ENCODE measurements at regions not wholly inside any gene's neighbourhood (a gene's known extent, or its start where the extent isn't known, plus 50 kb on each side); places are given as distances from the start of the nearest gene placed in this dataset.

- peaks cover 15% of the 10 kb centered on the region for H3K9me3 Mint-ChIP-seq
- H3K27ac Mint-ChIP-seq, result peak overlapping the region; percentile 33 to 92 (median 80)
- H3K27me3 Mint-ChIP-seq (ENCODE audit: low read depth), result no peaks in the 10 kb centered on the region
- no peaks in the 10 kb centered on the region for H3K36me3 Mint-ChIP-seq (ENCODE audit: low read depth)
- no peak overlapping the region for H3K4me3 Mint-ChIP-seq
- no peak for TF ChIP-seq CTCF (IDR thresholded peaks at IDR 0.05; ENCODE audit: unreplicated experiment in 3 of 3)
- peaks cover 38% of the 10 kb centered on the region for H3K4me1 Mint-ChIP-seq
Observed at GRCh38 chr7:30224511-30225062, 59.8 kb upstream of the ZNRF2 start.

- no peak for TF ChIP-seq CTCF (IDR thresholded peaks at IDR 0.05; ENCODE audit: unreplicated experiment in 3 of 3)
- Mint-ChIP-seq H3K27ac (peak overlapping the region; percentile 80 to 94 (median 92)), H3K4me3 (peak overlapping the region in 2 of 3 experiments; percentile 3 to 4), H3K36me3 (ENCODE audit: low read depth) (no peaks in the 10 kb centered on the region), H3K4me1 (peaks cover 38% of the 10 kb centered on the region), H3K27me3 (ENCODE audit: low read depth) (no peaks in the 10 kb centered on the region), H3K9me3 (peaks cover 7% of the 10 kb centered on the region)
Observed at GRCh38 chr7:30225863-30226613, 58.4 kb upstream of the ZNRF2 start.

GRCh38 chr7:30226614-30227268 is 57.7 kb upstream of the ZNRF2 start:
- Mint-ChIP-seq H3K4me1 (peaks cover 42% of the 10 kb centered on the region), H3K27me3 (ENCODE audit: low read depth) (no peaks in the 10 kb centered on the region), H3K4me3 (peak overlapping the region in 1 of 3 experiments; percentile 1), H3K36me3 (ENCODE audit: low read depth) (no peaks in the 10 kb centered on the region), H3K27ac (peak overlapping the region; percentile 80 to 94 (median 92)), H3K9me3 (peaks cover 7% of the 10 kb centered on the region)
- TF ChIP-seq CTCF (IDR thresholded peaks at IDR 0.05; ENCODE audit: unreplicated experiment in 3 of 3), result peak; percentile 41 to 60 (median 44)

GRCh38 chr7:30231271-30231670 is 53.1 kb upstream of the ZNRF2 start:
- Mint-ChIP-seq H3K4me3 (no peak overlapping the region), H3K27me3 (ENCODE audit: low read depth) (peaks cover 5% of the 10 kb centered on the region)
- no peak for TF ChIP-seq CTCF (IDR thresholded peaks at IDR 0.05; ENCODE audit: unreplicated experiment in 3 of 3)

DNA sequence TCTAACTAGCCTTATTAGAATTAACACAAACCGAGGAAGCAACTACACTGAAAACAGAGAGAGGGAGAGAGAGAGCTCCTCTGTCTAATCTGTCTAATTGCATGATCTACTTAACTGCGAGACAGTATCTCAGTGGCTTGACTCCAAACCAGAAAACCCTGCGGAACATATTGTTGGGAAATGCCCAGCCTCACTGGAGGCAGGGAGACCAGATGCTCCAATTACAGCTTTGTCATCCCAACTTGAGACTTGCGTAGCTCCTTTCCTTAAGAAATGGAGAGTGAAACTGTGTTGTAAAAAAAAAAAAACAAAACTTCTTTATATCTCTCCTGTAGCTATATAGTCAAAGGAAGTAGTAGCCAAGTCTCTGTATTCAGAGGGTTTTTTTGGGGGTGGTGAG is 52.0 kb upstream of the ZNRF2 start:
- Mint-ChIP-seq H3K27me3 (ENCODE audit: low read depth) (peaks cover 5% of the 10 kb centered on the region), H3K4me1 (peaks cover 9% of the 10 kb centered on the region), H3K9me3 (peaks cover 2% of the 10 kb centered on the region), H3K36me3 (ENCODE audit: low read depth) (no peaks in the 10 kb centered on the region), H3K4me3 (no peak overlapping the region), H3K27ac (no peak overlapping the region)
- no peak for TF ChIP-seq CTCF (IDR thresholded peaks at IDR 0.05; ENCODE audit: unreplicated experiment in 3 of 3)

More at GRCh38 chr7:30231271-30231670, 53.1 kb upstream of the ZNRF2 start:
- Mint-ChIP-seq H3K4me1 (peaks cover 19% of the 10 kb centered on the region), H3K36me3 (ENCODE audit: low read depth) (no peaks in the 10 kb centered on the region), H3K9me3 (no peaks in the 10 kb centered on the region), H3K27ac (no peak overlapping the region)

Measured in nephron (organoid).